GM10248 (cell line): ENCODE measurements at regions not wholly inside any gene's neighbourhood (a gene's known extent, or its start where the extent isn't known, plus 50 kb on each side); places are given as distances from the start of the nearest gene placed in this dataset.

Experiments
- CTCF ChIA-PET: fragments of 300-600 bp; sonication (Branson Sonifier 250); formaldehyde crosslinking; extraction: SDS; loops from one replicate; lab custom pipeline; 2021; ENCODE audit warnings: antibody characterized with exemption; lab: Yijun Ruan, JAX
- POLR2A ChIA-PET: fragments of 350-650 bp; sonication (Branson Sonifier 250); formaldehyde crosslinking; extraction: SDS; loops from one replicate; lab custom pipeline; 2020; ENCODE audit warnings: antibody characterized with exemption; lab: Yijun Ruan, JAX
- DNase-seq: peaks from one replicate; pipeline ENCODE4 v3.0.0; 2012; ENCODE audit errors: extremely low spot score
- CTCF ChIP-seq: IDR thresholded peaks from 2 replicates; pipeline ENCODE4 v1.5.1; 2012; ENCODE audit warnings: mild to moderate bottlenecking, low read depth; ENCODE audit errors: extremely low read depth, missing control alignments, control extremely low read depth

DNA sequence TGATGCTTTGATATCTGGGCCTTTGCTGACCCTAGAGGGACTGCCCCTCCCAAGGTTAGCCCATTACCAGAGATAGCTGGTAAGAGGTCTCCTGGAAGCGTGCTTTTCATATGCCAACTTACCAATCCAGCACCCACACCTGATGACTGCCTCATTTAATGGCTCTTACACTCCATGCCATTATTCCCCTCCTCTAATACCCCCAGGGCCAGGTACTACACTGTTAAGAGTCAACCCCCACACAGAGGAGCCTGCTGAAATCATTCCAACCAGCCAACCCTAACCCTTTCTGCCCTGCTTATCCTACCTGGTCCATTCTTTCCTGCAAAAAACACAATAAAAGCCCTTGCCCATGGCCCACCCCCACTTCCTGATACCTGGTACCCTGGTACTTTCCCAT, 736.8 kb upstream of the SLC35B3 start:
- ChIA-PET CTCF (no interaction called here), POLR2A (no interaction called here)
- DNase-seq = no peak
- TF ChIP-seq CTCF = no peak

- POLR2A ChIA-PET = no interaction called here
- TF ChIP-seq CTCF = no peak
These were observed 733.3 kb upstream of the SLC35B3 start for GRCh38 chr6:9168669-9169068.

DNA sequence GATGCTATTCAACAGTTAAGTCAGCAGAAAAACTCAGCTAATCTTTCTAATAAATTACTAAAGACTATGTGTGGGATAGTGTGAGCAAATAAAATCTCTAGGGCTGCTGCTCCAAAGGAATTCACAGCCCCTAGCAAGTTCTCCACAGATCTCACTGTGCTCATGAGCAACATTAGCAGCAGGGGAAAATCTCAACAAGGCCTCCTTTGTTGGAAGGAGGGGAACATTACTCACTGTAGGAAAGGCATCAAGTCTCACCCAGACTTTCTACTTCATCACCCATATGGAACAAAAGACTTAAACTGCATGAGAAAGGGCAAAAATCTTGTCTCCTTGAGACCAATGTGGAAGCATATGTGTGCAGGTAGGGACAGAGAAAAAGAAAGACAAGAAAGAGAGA, 726.4 kb upstream of the SLC35B3 start:
- CTCF ChIA-PET = no interaction called here
- POLR2A ChIA-PET = no interaction called here
- DNase-seq = no peak
- TF ChIP-seq CTCF = no peak

More at GRCh38 chr6:9168669-9169068, 733.3 kb upstream of the SLC35B3 start:
- CTCF ChIA-PET = interaction anchor here (1.0 kb wide), 1 partner anchor 9 kb away, joined by 4 read pairs; no protein-coding TSS in a partner anchor
- DNase-seq = no peak

GRCh38 chr6:9159051-9159450, 723.7 kb upstream of the SLC35B3 start:
- TF ChIP-seq CTCF = no peak
- DNase-seq = no peak
- POLR2A ChIA-PET = no interaction called here
- CTCF ChIA-PET = interaction anchor here (1.2 kb wide), 1 partner anchor 10 kb away, joined by 4 read pairs; no protein-coding TSS in a partner anchor

DNA sequence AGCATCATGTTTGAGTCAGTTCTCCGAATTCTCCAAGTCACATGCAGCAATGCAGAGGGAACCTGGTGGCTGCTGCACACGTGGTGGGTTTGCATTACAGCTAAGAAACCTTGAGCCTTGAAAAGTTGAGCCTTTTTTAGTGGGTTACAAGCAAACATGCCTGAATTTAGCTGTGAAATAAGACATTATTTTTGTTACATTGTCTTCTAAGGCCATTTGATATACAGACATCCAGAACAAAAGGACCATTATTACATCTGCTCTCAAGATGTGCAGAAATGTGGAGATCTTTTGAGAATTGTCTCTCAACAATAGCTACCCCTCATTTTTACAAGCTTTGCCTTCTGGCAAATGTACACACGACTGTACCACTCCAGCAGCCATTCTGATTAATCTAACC, 720.5 kb upstream of the SLC35B3 start:
- no peak for TF ChIP-seq CTCF
- ChIA-PET CTCF (no interaction called here), POLR2A (no interaction called here)
- no peak for DNase-seq

DNA sequence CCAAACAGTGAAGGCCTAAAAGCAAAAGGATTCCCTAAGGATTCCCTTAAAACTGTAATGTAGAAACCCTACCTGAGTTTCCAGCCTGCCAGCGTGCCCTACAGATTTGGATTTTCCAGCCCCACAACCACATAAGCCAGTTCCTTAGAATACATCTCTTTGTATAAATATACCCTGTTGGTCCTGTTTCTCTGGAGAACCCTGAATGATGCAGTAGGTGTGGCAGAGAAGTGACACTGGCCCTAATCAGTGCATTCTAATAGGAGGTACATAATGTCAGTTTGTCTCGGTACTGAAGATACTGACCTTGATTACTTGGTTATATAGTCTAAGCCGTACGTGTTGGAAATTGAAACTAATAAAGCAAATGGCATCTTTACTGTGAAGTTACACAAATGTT, 707.8 kb upstream of the SLC35B3 start:
- CTCF ChIA-PET = no interaction called here
- no peak for TF ChIP-seq CTCF
- DNase-seq = no peak
- POLR2A ChIA-PET = no interaction called here

DNA sequence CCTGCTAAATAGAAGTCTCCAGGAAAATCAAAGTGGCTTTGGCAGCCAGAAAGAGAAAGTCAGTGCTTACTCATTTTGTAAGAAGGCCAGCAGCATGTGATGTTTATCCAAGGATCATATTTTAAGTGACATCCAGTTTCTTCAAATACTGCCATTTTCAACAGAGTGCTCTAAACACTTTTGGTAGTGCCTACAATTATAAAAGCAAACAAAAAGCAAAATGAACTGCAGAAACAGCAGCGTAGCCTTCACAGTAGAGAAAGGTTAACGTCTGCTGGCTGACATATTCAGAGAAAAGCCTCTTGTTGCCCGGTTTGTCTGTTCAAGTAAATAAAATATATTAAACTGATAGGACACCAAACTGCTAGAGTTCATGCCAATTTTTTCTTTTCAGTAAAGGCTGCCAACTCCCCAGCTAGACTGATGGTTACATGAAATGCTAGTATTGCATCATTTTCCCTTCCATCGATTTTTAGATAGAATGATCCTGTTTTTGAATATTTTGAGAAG, 705.7 kb upstream of the SLC35B3 start:
- TF ChIP-seq CTCF = no peak
- CTCF ChIA-PET = no interaction called here
- POLR2A ChIA-PET = no interaction called here
- DNase-seq = no peak
